Activated CD4-positive, alpha-beta T cell treated with anti-CD3 and anti-CD28 coated beads, Interleukin-2, amount 10 ng/mL, durations not matched to agents 24 days and 14 days (primary cell): ENCODE measurements at regions not wholly inside any gene's neighbourhood (a gene's known extent, or its start where the extent isn't known, plus 50 kb on each side); places are given as distances from the start of the nearest gene placed in this dataset.

Experiments used
- DNase-seq: peaks from one replicate; pipeline ENCODE4 v3.0.0; 2022
- H3K27ac Mint-ChIP-seq: one replicate; pipeline ENCODE4 v1.8.0; 2022; ENCODE audit warnings: mild to moderate bottlenecking, mixed read lengths
- H3K27me3 Mint-ChIP-seq: one replicate; pipeline ENCODE4 v1.8.0; 2022; ENCODE audit warnings: mixed read lengths
- H3K36me3 Mint-ChIP-seq: one replicate; pipeline ENCODE4 v1.8.0; 2022; ENCODE audit warnings: low read depth, mild to moderate bottlenecking, mixed read lengths
- H3K4me1 Mint-ChIP-seq: one replicate; pipeline ENCODE4 v1.8.0; 2021; ENCODE audit warnings: mixed read lengths
- H3K4me3 Mint-ChIP-seq: one replicate; pipeline ENCODE4 v1.8.0; 2022; ENCODE audit warnings: mild to moderate bottlenecking, moderate library complexity, mixed read lengths
- H3K9me3 Mint-ChIP-seq: one replicate; pipeline ENCODE4 v1.8.0; 2021; ENCODE audit warnings: mixed read lengths
- intact Hi-C: fragments of 100-400 bp; cut with micrococcal nuclease; formaldehyde crosslinking; loops from one replicate; pipeline ENCODE4 v1.15.1; 2023

- H3K36me3 Mint-ChIP-seq, result no peaks in the 10 kb centered on the region
- no peak overlapping the region for H3K27ac Mint-ChIP-seq
- no peak for DNase-seq
- no peak overlapping the region for H3K4me3 Mint-ChIP-seq
- intact Hi-C loops, result no loop called here
- H3K27me3 Mint-ChIP-seq, result peaks cover 8% of the 10 kb centered on the region
- H3K4me1 Mint-ChIP-seq, result no peaks in the 10 kb centered on the region
- H3K9me3 Mint-ChIP-seq, result no peaks in the 10 kb centered on the region
Observed at GRCh38 chr17:72515291-72516065, 394.7 kb downstream of the SOX9 start.

GRCh38 chr17:72516772-72517399 lies 396.1 kb downstream of the SOX9 start:
- no peak for DNase-seq

GRCh38 chr17:72517413-72518158 lies 396.8 kb downstream of the SOX9 start:
- no peaks in the 10 kb centered on the region for H3K36me3 Mint-ChIP-seq
- no peak overlapping the region for H3K4me3 Mint-ChIP-seq
- H3K4me1 Mint-ChIP-seq, result no peaks in the 10 kb centered on the region
- H3K9me3 Mint-ChIP-seq, result no peaks in the 10 kb centered on the region
- H3K27me3 Mint-ChIP-seq, result peaks cover 8% of the 10 kb centered on the region
- no peak overlapping the region for H3K27ac Mint-ChIP-seq
- DNase-seq, result no peak
- intact Hi-C loops, result no loop called here

More at GRCh38 chr17:72516772-72517399, 396.1 kb downstream of the SOX9 start:
- Mint-ChIP-seq H3K27me3 (peaks cover 8% of the 10 kb centered on the region), H3K4me1 (no peaks in the 10 kb centered on the region), H3K9me3 (no peaks in the 10 kb centered on the region), H3K27ac (no peak overlapping the region), H3K36me3 (no peaks in the 10 kb centered on the region), H3K4me3 (no peak overlapping the region)
- intact Hi-C loops, result no loop called here

GRCh38 chr17:72518159-72518732 lies 397.4 kb downstream of the SOX9 start:
- Mint-ChIP-seq H3K4me3 (no peak overlapping the region), H3K9me3 (no peaks in the 10 kb centered on the region), H3K27ac (no peak overlapping the region), H3K27me3 (peaks cover 8% of the 10 kb centered on the region), H3K36me3 (no peaks in the 10 kb centered on the region), H3K4me1 (no peaks in the 10 kb centered on the region)
- no peak for DNase-seq
- intact Hi-C loops, result no loop called here

GRCh38 chr17:72518753-72519597 lies 398.2 kb downstream of the SOX9 start:
- no peak for DNase-seq
- H3K9me3 Mint-ChIP-seq, result no peaks in the 10 kb centered on the region
- no peaks in the 10 kb centered on the region for H3K4me1 Mint-ChIP-seq
- no peak overlapping the region for H3K4me3 Mint-ChIP-seq
- no peaks in the 10 kb centered on the region for H3K36me3 Mint-ChIP-seq
- intact Hi-C loops, result no loop called here
- H3K27ac Mint-ChIP-seq, result no peak overlapping the region
- H3K27me3 Mint-ChIP-seq, result peaks cover 8% of the 10 kb centered on the region

- Mint-ChIP-seq H3K36me3 (no peaks in the 10 kb centered on the region), H3K27me3 (peaks cover 8% of the 10 kb centered on the region)
- intact Hi-C loops, result no loop called here
Observed at GRCh38 chr17:72519598-72519936, 398.7 kb downstream of the SOX9 start.

GRCh38 chr17:72520665-72521303 lies 400.0 kb downstream of the SOX9 start:
- Mint-ChIP-seq H3K4me3 (no peak overlapping the region), H3K27ac (no peak overlapping the region), H3K36me3 (no peaks in the 10 kb centered on the region), H3K9me3 (no peaks in the 10 kb centered on the region), H3K27me3 (peaks cover 8% of the 10 kb centered on the region), H3K4me1 (no peaks in the 10 kb centered on the region)
- intact Hi-C loops, result no loop called here
- no peak for DNase-seq

More at GRCh38 chr17:72519598-72519936, 398.7 kb downstream of the SOX9 start:
- Mint-ChIP-seq H3K4me3 (no peak overlapping the region), H3K27ac (no peak overlapping the region), H3K9me3 (no peaks in the 10 kb centered on the region), H3K4me1 (no peaks in the 10 kb centered on the region)
- no peak for DNase-seq

- intact Hi-C loops, result no loop called here
- Mint-ChIP-seq H3K36me3 (no peaks in the 10 kb centered on the region), H3K4me1 (no peaks in the 10 kb centered on the region)
Observed at GRCh38 chr17:72523491-72523890, 402.7 kb downstream of the SOX9 start.

GRCh38 chr17:72525225-72526015 lies 404.6 kb downstream of the SOX9 start:
- H3K27me3 Mint-ChIP-seq, result no peaks in the 10 kb centered on the region
- intact Hi-C loops, result no loop called here
- no peaks in the 10 kb centered on the region for H3K36me3 Mint-ChIP-seq
- no peaks in the 10 kb centered on the region for H3K4me1 Mint-ChIP-seq
- no peak overlapping the region for H3K27ac Mint-ChIP-seq
- H3K4me3 Mint-ChIP-seq, result no peak overlapping the region
- no peaks in the 10 kb centered on the region for H3K9me3 Mint-ChIP-seq
- DNase-seq, result no peak

More at GRCh38 chr17:72523491-72523890, 402.7 kb downstream of the SOX9 start:
- Mint-ChIP-seq H3K4me3 (no peak overlapping the region), H3K9me3 (no peaks in the 10 kb centered on the region), H3K27ac (no peak overlapping the region), H3K27me3 (peaks cover 5% of the 10 kb centered on the region)
- DNase-seq, result no peak

GRCh38 chr17:72526769-72527168 lies 405.9 kb downstream of the SOX9 start:
- Mint-ChIP-seq H3K36me3 (no peaks in the 10 kb centered on the region), H3K4me1 (no peaks in the 10 kb centered on the region), H3K9me3 (no peaks in the 10 kb centered on the region), H3K27ac (no peak overlapping the region), H3K27me3 (no peaks in the 10 kb centered on the region), H3K4me3 (no peak overlapping the region)
- DNase-seq, result no peak
- intact Hi-C loops, result no loop called here

- Mint-ChIP-seq H3K9me3 (no peaks in the 10 kb centered on the region), H3K27me3 (no peaks in the 10 kb centered on the region), H3K36me3 (no peaks in the 10 kb centered on the region), H3K4me1 (peaks cover 1% of the 10 kb centered on the region), H3K27ac (no peak overlapping the region), H3K4me3 (no peak overlapping the region)
- intact Hi-C loops, result no loop called here
- no peak for DNase-seq
Observed at GRCh38 chr17:72527789-72528188, 407.0 kb downstream of the SOX9 start.

- Mint-ChIP-seq H3K4me3 (no peak overlapping the region), H3K36me3 (no peaks in the 10 kb centered on the region), H3K27me3 (no peaks in the 10 kb centered on the region), H3K4me1 (peaks cover 1% of the 10 kb centered on the region), H3K9me3 (no peaks in the 10 kb centered on the region), H3K27ac (no peak overlapping the region)
- intact Hi-C loops, result no loop called here
- DNase-seq, result no peak
Observed at GRCh38 chr17:72528683-72529082, 407.9 kb downstream of the SOX9 start.
